ENCODE measurements at regions not wholly inside any gene's neighbourhood (a gene's known extent, or its start where the extent isn't known, plus 50 kb on each side); places are given as distances from the start of the nearest gene placed in this dataset.

- Histone ChIP-seq H3K9ac (replicated peaks in 1 of 4; ENCODE audit: extremely low read depth in 1 of 4, low read depth in 3 of 4, low read length in 3 of 4) (no peak overlapping the region), H4K8ac (ENCODE audit: extremely low read depth, insufficient read depth, low read length) (no peak overlapping the region), H3K79me1 (ENCODE audit: low read depth, low read length) (no peaks in the 10 kb centered on the region), H4K91ac (replicated peaks; ENCODE audit: insufficient read length, low read length) (no peak overlapping the region), H4K20me1 (replicated peaks in 1 of 2; ENCODE audit: control insufficient read depth in 1 of 2, insufficient read depth in 2 of 2, low read length in 2 of 2) (no peaks in the 10 kb centered on the region), H2BK20ac (ENCODE audit: low read length) (no peak overlapping the region), H3K36me3 (ENCODE audit: control insufficient read depth in 2 of 4, insufficient read depth in 4 of 4, low read length in 3 of 4) (no peaks in the 10 kb centered on the region), H2BK12ac (ENCODE audit: low read depth, low read length) (no peak overlapping the region), H3K4me2 (ENCODE audit: insufficient read depth in 1 of 2, low read depth in 2 of 2, low read length in 2 of 2) (no peak overlapping the region), H3K4ac (replicated peaks; ENCODE audit: insufficient read length, low read depth, low read length) (no peak overlapping the region), H3K18ac (ENCODE audit: extremely low read depth, low read length) (no peak overlapping the region), H4K5ac (ENCODE audit: insufficient read length, low read depth, low read length) (no peak overlapping the region), H3K27me3 (replicated peaks in 1 of 4; ENCODE audit: control insufficient read depth in 3 of 4, extremely low read depth in 1 of 4, insufficient read depth in 3 of 4, low read length in 3 of 4) (no peaks in the 10 kb centered on the region), H3K14ac (ENCODE audit: insufficient read length) (no peak overlapping the region), H2BK15ac (ENCODE audit: low read length) (no peak overlapping the region), H2AFZ (ENCODE audit: low read length) (no peak overlapping the region), H3K27ac (ENCODE audit: low read depth, low read length) (no peak overlapping the region), H3K9me3 (ENCODE audit: insufficient read depth in 2 of 2, low read depth in 1 of 2, low read length in 1 of 2) (peaks cover 0 to 7% of the 10 kb centered on the region in 2 experiments; a peak in 1 of 4 replicates), H3K56ac (replicated peaks; ENCODE audit: insufficient read length, low read depth, low read length) (no peak overlapping the region), H2AK5ac (ENCODE audit: low read depth, low read length) (no peak overlapping the region), H3K79me2 (ENCODE audit: control insufficient read depth in 1 of 2, insufficient read depth in 2 of 2, low read length in 2 of 2) (no peaks in the 10 kb centered on the region), H3K23ac (ENCODE audit: insufficient read length) (no peak overlapping the region), H3K4me3 (ENCODE audit: extremely low read depth in 1 of 4, insufficient read depth in 2 of 4, low read depth in 3 of 4, low read length in 4 of 4) (no peak overlapping the region), H2BK120ac (replicated peaks; ENCODE audit: low read depth, low read length) (no peak overlapping the region), H3K23me2 (ENCODE audit: low read depth, low read length) (no peaks in the 10 kb centered on the region), H2BK5ac (ENCODE audit: low read depth, low read length) (no peak overlapping the region), H3K4me1 (replicated peaks in 1 of 4; ENCODE audit: control insufficient read depth in 3 of 4, insufficient read depth in 4 of 4, low read length in 3 of 4) (no peaks in the 10 kb centered on the region)
- WGBS, 2 experiments (ENCODE audit: extremely low coverage in 1 of 2, insufficient coverage in 1 of 2, insufficient read length in 1 of 2, insufficient replicate concordance in 2 of 2, low coverage in 1 of 2, low lambda C conversion rate in 2 of 2, missing lambda C conversion rate in 1 of 2) = 85% methylated on average over 1 of the region's 1 CpG; no CpG with 5 or more reads in 1 of the 2 experiments
- FAIRE-seq = no peak
- ChIA-PET CTCF (ENCODE audit: partially characterized antibody) (no interaction called here), POLR2A (ENCODE audit: partially characterized antibody) (no interaction called here)
- DNase-seq (ENCODE audit: low read depth in 1 of 2, low spot score in 2 of 2) = no peak
- TF ChIP-seq, protein P1, sequence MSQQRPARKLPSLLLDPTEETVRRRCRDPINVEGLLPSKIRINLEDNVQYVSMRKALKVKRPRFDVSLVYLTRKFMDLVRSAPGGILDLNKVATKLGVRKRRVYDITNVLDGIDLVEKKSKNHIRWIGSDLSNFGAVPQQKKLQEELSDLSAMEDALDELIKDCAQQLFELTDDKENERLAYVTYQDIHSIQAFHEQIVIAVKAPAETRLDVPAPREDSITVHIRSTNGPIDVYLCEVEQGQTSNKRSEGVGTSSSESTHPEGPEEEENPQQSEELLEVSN (IDR thresholded peaks at IDR 0.05) = no peak
- TF ChIP-seq RAD21 (IDR thresholded peaks at IDR 0.05 in 1 of 2, conservative IDR thresholded peaks at IDR 0.05 in 1 of 2; ENCODE audit: low read depth in 2 of 2, low read length in 2 of 2) (no peak), TAF7 (optimal IDR thresholded peaks at IDR 0.05; ENCODE audit: borderline replicate concordance, low read depth, low read length) (no peak), TAF1 (IDR thresholded peaks at IDR 0.05; ENCODE audit: low read depth, low read length) (no peak)
These were observed 536.2 kb upstream of the ZFHX3 start for GRCh38 chr16:73584157-73584556.

Measured in H1 (cell line).